ENCODE measurements at regions not wholly inside any gene's neighbourhood (a gene's known extent, or its start where the extent isn't known, plus 50 kb on each side); places are given as distances from the start of the nearest gene placed in this dataset.

- no peak for TF ChIP-seq CTCF (IDR thresholded peaks at IDR 0.05)
- no peaks in the 10 kb centered on the region for H3K9me3 ChIP-seq
- no peaks in the 10 kb centered on the region for H3K27me3 ChIP-seq
- no peak overlapping the region for H3K4me3 ChIP-seq
- H3K36me3 ChIP-seq: peaks cover 26% of the 10 kb centered on the region
- H3K27ac ChIP-seq: no peak overlapping the region
- H3K4me1 ChIP-seq: no peaks in the 10 kb centered on the region
- DNase-seq (ENCODE audit: low spot score): no peak
Measured at GRCh38 chr9:109934857-109935215, 154.8 kb downstream of the PALM2AKAP2 start.

- Histone ChIP-seq H3K27ac (no peak overlapping the region), H3K9me3 (no peaks in the 10 kb centered on the region), H3K4me1 (no peaks in the 10 kb centered on the region), H3K27me3 (no peaks in the 10 kb centered on the region), H3K36me3 (peaks cover 23% of the 10 kb centered on the region), H3K4me3 (no peak overlapping the region)
- DNase-seq (ENCODE audit: low spot score): no peak
- no peak for TF ChIP-seq CTCF (IDR thresholded peaks at IDR 0.05)
Measured at GRCh38 chr9:109935406-109936087, 155.5 kb downstream of the PALM2AKAP2 start.

GRCh38 chr9:109937861-109938453 lies 158.0 kb downstream of the PALM2AKAP2 start:
- Histone ChIP-seq H3K36me3 (peaks cover 9% of the 10 kb centered on the region), H3K4me3 (no peak overlapping the region), H3K4me1 (no peaks in the 10 kb centered on the region), H3K27ac (no peak overlapping the region), H3K27me3 (no peaks in the 10 kb centered on the region), H3K9me3 (no peaks in the 10 kb centered on the region)
- no peak for TF ChIP-seq CTCF (IDR thresholded peaks at IDR 0.05)
- DNase-seq (ENCODE audit: low spot score): no peak

- H3K4me1 ChIP-seq: no peaks in the 10 kb centered on the region
- peaks cover 7% of the 10 kb centered on the region for H3K36me3 ChIP-seq
- H3K27me3 ChIP-seq: no peaks in the 10 kb centered on the region
- no peak overlapping the region for H3K4me3 ChIP-seq
- TF ChIP-seq CTCF (IDR thresholded peaks at IDR 0.05): no peak
- no peak for DNase-seq (ENCODE audit: low spot score)
- H3K9me3 ChIP-seq: no peaks in the 10 kb centered on the region
- no peak overlapping the region for H3K27ac ChIP-seq
Measured at GRCh38 chr9:109939698-109940342, 159.8 kb downstream of the PALM2AKAP2 start.

- Histone ChIP-seq H3K9me3 (no peaks in the 10 kb centered on the region), H3K4me1 (no peaks in the 10 kb centered on the region), H3K4me3 (no peak overlapping the region), H3K27me3 (no peaks in the 10 kb centered on the region), H3K27ac (no peak overlapping the region), H3K36me3 (peaks cover 7% of the 10 kb centered on the region)
- TF ChIP-seq CTCF (IDR thresholded peaks at IDR 0.05): no peak
- no peak for DNase-seq (ENCODE audit: low spot score)
Measured at GRCh38 chr9:109940561-109940960, 160.6 kb downstream of the PALM2AKAP2 start.
